OCI-LY1 (cell line): ENCODE measurements at regions not wholly inside any gene's neighbourhood (a gene's known extent, or its start where the extent isn't known, plus 50 kb on each side); places are given as distances from the start of the nearest gene placed in this dataset.

Source experiments
- CTCF ChIP-seq: fragments of 200-600 bp; sonication (generic), shearing (Covaris generic); IDR thresholded peaks from 2 replicates; pipeline ENCODE4 v1.5.1; 2017; ENCODE audit warnings: mild to moderate bottlenecking, antibody characterized with exemption, low read length, moderate library complexity, mixed read lengths
- EZH2 ChIP-seq: fragments of 200-600 bp; sonication (generic), shearing (Covaris generic); IDR thresholded peaks from 2 replicates; pipeline ENCODE4 v1.8.0; 2017; ENCODE audit warnings: borderline replicate concordance, mixed run types, mild to moderate bottlenecking, antibody characterized with exemption, low read length, moderate library complexity, mixed read lengths

GRCh38 chr5:18216729-18217128, 582.5 kb downstream of the TAF11L14 start:
- no peak for TF ChIP-seq EZH2
- no peak for TF ChIP-seq CTCF
